Esophagus (tissue), 2 donors: ENCODE measurements at regions not wholly inside any gene's neighbourhood (a gene's known extent, or its start where the extent isn't known, plus 50 kb on each side); places are given as distances from the start of the nearest gene placed in this dataset.

Experiments
- H3K27ac ChIP-seq, 2 donors: one replicate each; pipeline ENCODE4 v1.5.1; 2013; ENCODE audit warnings: low read depth in 2 of 2, mild to moderate bottlenecking in 2 of 2, inconsistent platforms in 1 of 2, low read length in 1 of 2, moderate library complexity in 1 of 2
- H3K27me3 ChIP-seq, 2 donors: one replicate each; pipeline ENCODE4 v1.6.1; 2013; ENCODE audit warnings: low read length in 2 of 2, control low read depth in 1 of 2, mild to moderate bottlenecking in 1 of 2; ENCODE audit not compliant: insufficient read depth in 2 of 2, control insufficient read depth in 1 of 2
- H3K36me3 ChIP-seq, 2 donors: one replicate each; pipeline ENCODE4 v1.6.1; 2013; ENCODE audit warnings: low read length in 1 of 2; ENCODE audit not compliant: control insufficient read depth in 2 of 2, insufficient read depth in 2 of 2
- H3K4me1 ChIP-seq, 2 donors: one replicate each; pipeline ENCODE4 v1.6.1; 2013; ENCODE audit warnings: low read length in 1 of 2; ENCODE audit not compliant: control insufficient read depth in 2 of 2, insufficient read depth in 2 of 2
- H3K4me3 ChIP-seq, 2 donors: one replicate each; pipeline ENCODE4 v1.5.1; 2013; ENCODE audit warnings: low read length in 2 of 2, mild to moderate bottlenecking in 2 of 2, low read depth in 1 of 2, moderate library complexity in 1 of 2
- H3K9me3 ChIP-seq, 2 donors: one replicate each; pipeline ENCODE4 v1.6.1; 2013; ENCODE audit warnings: mild to moderate bottlenecking in 2 of 2, low read depth in 1 of 2, low read length in 1 of 2, moderate library complexity in 1 of 2; ENCODE audit not compliant: control insufficient read depth in 2 of 2, insufficient read depth in 1 of 2
- WGBS, 2 donors: extraction: QIAGEN DNeasy Blood & Tissue Kit; methylation state at CpG; one replicate each; pipeline ENCODE4 v1.1.7; 2013; 5-methylcytosine and 5-hydroxymethylcytosine counted together
- donor health status: healthy with polysubstance abuse.
- donor health status: Bipolar disorder and iron deficiency.

GRCh38 chr4:13316354-13316753, 167.8 kb downstream of the RAB28 start:
- Histone ChIP-seq H3K36me3 (no peaks in the 10 kb centered on the region), H3K4me3 (no peak overlapping the region), H3K9me3 (no peaks in the 10 kb centered on the region), H3K27ac (no peak overlapping the region), H3K4me1 (no peaks in the 10 kb centered on the region), H3K27me3 (no peaks in the 10 kb centered on the region)
- 89 to 90% methylated on average over 3 of the region's 3 CpGs for WGBS, 2 donors

DNA sequence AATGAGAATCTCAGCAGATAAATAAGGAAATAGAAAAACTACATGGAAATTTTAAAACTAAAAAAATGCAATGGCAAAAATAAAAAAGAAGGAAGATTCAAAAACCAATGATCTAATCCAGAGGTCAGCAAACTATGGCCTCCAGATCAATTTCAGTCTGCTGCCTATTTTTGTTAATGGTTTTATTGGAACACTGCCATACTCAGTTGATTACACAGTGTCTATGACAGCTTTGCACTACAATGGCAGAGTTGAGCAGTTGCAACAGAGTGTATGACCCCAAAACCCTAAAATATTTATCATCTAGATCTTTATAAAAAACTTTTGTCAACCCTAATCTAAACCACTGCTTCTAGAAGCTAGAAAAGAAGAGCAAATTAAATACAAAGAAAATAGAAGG, 170.3 kb downstream of the RAB28 start:
- H3K27ac ChIP-seq: no peak overlapping the region
- no peaks in the 10 kb centered on the region for H3K4me1 ChIP-seq
- H3K9me3 ChIP-seq: no peaks in the 10 kb centered on the region
- H3K4me3 ChIP-seq: no peak overlapping the region
- no peaks in the 10 kb centered on the region for H3K27me3 ChIP-seq
- H3K36me3 ChIP-seq: no peaks in the 10 kb centered on the region

- H3K27ac ChIP-seq: no peak overlapping the region
Observed at GRCh38 chr4:13312264-13312663, 171.9 kb downstream of the RAB28 start.

GRCh38 chr4:13309751-13310150, 174.4 kb downstream of the RAB28 start:
- Histone ChIP-seq H3K9me3 (no peaks in the 10 kb centered on the region), H3K4me1 (no peaks in the 10 kb centered on the region), H3K27ac (no peak overlapping the region), H3K36me3 (no peaks in the 10 kb centered on the region), H3K4me3 (no peak overlapping the region), H3K27me3 (no peaks in the 10 kb centered on the region)
- WGBS, 2 donors: 69 to 83% methylated on average over 2 of the region's 2 CpGs

More at GRCh38 chr4:13312264-13312663, 171.9 kb downstream of the RAB28 start:
- no peak overlapping the region for H3K4me3 ChIP-seq
- WGBS, 2 donors: 90 to 93% methylated on average over 1 of the region's 1 CpG
- no peaks in the 10 kb centered on the region for H3K27me3 ChIP-seq
- no peaks in the 10 kb centered on the region for H3K4me1 ChIP-seq
- H3K9me3 ChIP-seq: no peaks in the 10 kb centered on the region
- no peaks in the 10 kb centered on the region for H3K36me3 ChIP-seq

DNA sequence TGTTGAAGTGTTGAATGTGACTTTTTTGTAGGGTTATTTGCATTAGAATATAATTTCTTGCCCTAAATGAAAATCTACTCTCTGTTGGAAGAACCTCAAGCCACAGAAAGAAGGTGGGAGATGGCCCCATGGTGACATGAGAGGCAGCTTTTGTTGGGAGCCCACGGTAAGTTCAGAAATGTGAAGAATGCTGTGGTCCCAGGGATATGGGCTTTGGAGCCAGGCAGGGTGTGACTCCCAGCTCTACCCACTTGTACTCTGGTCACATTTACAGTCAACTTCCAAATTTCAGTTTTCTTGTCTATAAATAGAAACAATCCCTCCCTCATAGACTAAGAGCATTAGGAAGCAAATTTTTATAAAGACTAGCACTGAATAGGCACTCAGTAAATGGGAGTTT, 177.8 kb downstream of the RAB28 start:
- 81 to 91% methylated on average over 1 of the region's 1 CpG for WGBS, 2 donors
- H3K4me3 ChIP-seq: no peak overlapping the region
- no peak overlapping the region for H3K27ac ChIP-seq
- no peaks in the 10 kb centered on the region for H3K9me3 ChIP-seq
- no peaks in the 10 kb centered on the region for H3K4me1 ChIP-seq
- H3K36me3 ChIP-seq: no peaks in the 10 kb centered on the region
- no peaks in the 10 kb centered on the region for H3K27me3 ChIP-seq

GRCh38 chr4:13302876-13303275, 181.3 kb downstream of the RAB28 start:
- Histone ChIP-seq H3K4me1 (no peaks in the 10 kb centered on the region), H3K27ac (no peak overlapping the region), H3K4me3 (no peak overlapping the region), H3K27me3 (no peaks in the 10 kb centered on the region), H3K36me3 (no peaks in the 10 kb centered on the region), H3K9me3 (no peaks in the 10 kb centered on the region)
- 49 to 63% methylated on average over 2 of the region's 2 CpGs for WGBS, 2 donors

DNA sequence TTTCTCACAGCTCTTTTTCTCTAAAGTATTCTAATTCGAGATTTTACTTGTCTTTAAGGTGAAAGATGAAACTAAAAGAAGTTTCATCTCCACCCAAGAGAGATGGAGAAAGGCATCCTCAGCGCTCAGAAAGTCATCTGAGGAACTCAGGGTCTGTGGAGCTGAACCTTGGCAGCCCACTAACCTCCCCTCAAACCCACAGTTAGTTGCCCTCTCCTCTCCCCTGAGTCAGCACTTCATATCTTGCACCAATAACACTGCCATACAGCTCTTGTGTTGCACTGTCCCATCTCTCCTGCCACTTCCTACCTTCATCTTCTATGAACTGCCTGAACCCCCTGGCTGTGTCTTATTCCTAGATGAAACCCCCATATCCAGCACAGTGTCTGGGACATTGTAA, 184.8 kb downstream of the RAB28 start:
- 86 to 87% methylated on average over 2 of the region's 2 CpGs for WGBS, 2 donors
- Histone ChIP-seq H3K36me3 (no peaks in the 10 kb centered on the region), H3K27ac (no peak overlapping the region), H3K4me3 (no peak overlapping the region), H3K27me3 (no peaks in the 10 kb centered on the region), H3K9me3 (no peaks in the 10 kb centered on the region), H3K4me1 (no peaks in the 10 kb centered on the region)

GRCh38 chr4:13298655-13299054, 185.5 kb downstream of the RAB28 start:
- Histone ChIP-seq H3K27me3 (no peaks in the 10 kb centered on the region), H3K36me3 (no peaks in the 10 kb centered on the region), H3K9me3 (no peaks in the 10 kb centered on the region), H3K4me3 (no peak overlapping the region), H3K27ac (no peak overlapping the region), H3K4me1 (no peaks in the 10 kb centered on the region)
- WGBS, 2 donors: 76 to 81% methylated on average over 15 of the region's 15 CpGs

- WGBS, 2 donors: 89 to 92% methylated on average over 1 of the region's 1 CpG
- Histone ChIP-seq H3K27me3 (no peaks in the 10 kb centered on the region), H3K36me3 (no peaks in the 10 kb centered on the region), H3K4me3 (no peak overlapping the region), H3K9me3 (no peaks in the 10 kb centered on the region), H3K4me1 (no peaks in the 10 kb centered on the region), H3K27ac (no peak overlapping the region)
Observed at GRCh38 chr4:13296986-13297385, 187.2 kb downstream of the RAB28 start.

DNA sequence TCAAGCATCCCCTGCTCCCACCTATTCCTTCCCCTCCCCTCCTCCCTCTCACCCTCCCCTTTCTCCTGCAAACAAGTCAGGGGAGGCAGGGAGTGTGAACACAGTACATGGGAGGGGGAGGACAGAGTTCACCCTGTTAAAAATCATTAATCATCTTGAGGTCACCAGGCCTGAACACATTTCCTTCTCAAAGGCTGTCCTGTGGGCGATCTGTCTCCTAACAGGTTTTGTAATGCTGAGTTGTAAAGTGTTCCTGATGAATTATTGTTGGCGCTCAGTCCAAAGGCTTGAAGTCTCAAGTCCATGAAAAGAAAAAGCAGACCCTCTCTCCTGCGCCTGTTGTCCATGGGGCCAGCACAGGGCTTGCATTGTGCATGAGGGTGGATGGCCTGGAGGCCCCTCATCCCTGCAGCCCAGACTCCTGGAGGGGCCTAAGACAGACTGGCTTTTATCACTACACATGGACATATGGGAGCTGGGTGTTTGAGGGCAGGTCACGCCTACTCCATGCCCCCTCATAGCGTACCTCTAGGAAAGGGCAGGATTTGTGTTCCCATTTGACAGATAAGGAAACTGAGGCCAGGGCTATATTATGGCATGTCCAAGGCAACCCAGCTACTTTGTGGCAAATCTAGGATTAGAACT, 189.1 kb downstream of the RAB28 start:
- WGBS, 2 donors: 64 to 72% methylated on average over 5 of the region's 5 CpGs
- Histone ChIP-seq H3K4me3 (no peak overlapping the region), H3K9me3 (peaks cover 0 to 4% of the 10 kb centered on the region in 2 donors), H3K36me3 (no peaks in the 10 kb centered on the region), H3K4me1 (no peaks in the 10 kb centered on the region), H3K27me3 (no peaks in the 10 kb centered on the region), H3K27ac (no peak overlapping the region)
